ENCODE measurements at regions not wholly inside any gene's neighbourhood (a gene's known extent, or its start where the extent isn't known, plus 50 kb on each side); places are given as distances from the start of the nearest gene placed in this dataset.

DNA sequence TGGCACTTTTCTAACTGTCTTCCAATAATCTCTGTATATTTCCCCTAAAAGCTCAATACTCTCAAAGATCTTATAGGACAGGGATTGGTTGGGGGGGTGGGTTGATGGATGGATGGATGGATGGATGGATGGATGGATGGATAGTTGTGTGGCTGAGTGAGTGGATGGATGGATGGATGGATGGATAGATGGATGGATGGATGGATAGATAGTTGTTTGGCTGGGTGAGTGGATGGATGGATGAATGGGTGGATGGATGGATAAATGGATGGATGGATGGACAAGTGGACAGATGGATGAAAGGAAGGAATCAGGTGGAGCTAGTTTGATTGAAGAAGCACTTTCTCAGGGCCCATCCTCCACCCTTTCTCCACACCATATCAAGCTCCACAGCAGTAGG is 388.8 kb downstream of the CDC5L start:
- no peak for DNase-seq (ENCODE audit: low spot score in 2 of 2)
- no peak for TF ChIP-seq EP300 (IDR thresholded peaks at IDR 0.05)
- no peak for TF ChIP-seq POLR2A (IDR thresholded peaks at IDR 0.05)
- no peak for TF ChIP-seq POLR2AphosphoS5 (IDR thresholded peaks at IDR 0.05)
- TF ChIP-seq, protein P1, sequence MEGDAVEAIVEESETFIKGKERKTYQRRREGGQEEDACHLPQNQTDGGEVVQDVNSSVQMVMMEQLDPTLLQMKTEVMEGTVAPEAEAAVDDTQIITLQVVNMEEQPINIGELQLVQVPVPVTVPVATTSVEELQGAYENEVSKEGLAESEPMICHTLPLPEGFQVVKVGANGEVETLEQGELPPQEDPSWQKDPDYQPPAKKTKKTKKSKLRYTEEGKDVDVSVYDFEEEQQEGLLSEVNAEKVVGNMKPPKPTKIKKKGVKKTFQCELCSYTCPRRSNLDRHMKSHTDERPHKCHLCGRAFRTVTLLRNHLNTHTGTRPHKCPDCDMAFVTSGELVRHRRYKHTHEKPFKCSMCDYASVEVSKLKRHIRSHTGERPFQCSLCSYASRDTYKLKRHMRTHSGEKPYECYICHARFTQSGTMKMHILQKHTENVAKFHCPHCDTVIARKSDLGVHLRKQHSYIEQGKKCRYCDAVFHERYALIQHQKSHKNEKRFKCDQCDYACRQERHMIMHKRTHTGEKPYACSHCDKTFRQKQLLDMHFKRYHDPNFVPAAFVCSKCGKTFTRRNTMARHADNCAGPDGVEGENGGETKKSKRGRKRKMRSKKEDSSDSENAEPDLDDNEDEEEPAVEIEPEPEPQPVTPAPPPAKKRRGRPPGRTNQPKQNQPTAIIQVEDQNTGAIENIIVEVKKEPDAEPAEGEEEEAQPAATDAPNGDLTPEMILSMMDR (IDR thresholded peaks at IDR 0.05), result no peak
- Histone ChIP-seq H3K27me3 (no peaks in the 10 kb centered on the region), H3K27ac (no peak overlapping the region), H3K4me3 (no peak overlapping the region), H3K9me3 (no peaks in the 10 kb centered on the region), H3K36me3 (no peaks in the 10 kb centered on the region), H3K4me1 (no peaks in the 10 kb centered on the region)

DNA sequence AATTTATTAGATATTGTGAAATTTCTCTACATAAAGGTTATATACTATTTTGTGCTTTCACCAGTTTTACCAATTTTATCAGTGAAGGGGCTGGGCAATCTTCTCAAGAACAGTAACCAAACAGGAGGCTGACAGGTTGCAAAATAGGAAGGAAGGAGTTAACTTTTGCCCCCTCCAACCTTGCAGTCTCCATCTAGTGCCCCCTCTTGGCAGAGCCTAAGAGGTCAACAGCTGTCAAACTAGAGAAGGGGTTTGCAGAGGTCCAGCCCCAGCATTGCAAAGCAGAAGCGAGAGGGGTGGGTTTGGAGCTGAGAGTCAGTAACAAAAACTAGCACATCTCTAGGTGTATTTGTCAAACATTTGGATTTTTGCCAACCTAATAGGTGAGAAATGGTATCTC is 391.0 kb downstream of the CDC5L start:
- H3K4me3 ChIP-seq, result no peak overlapping the region
- WGBS, result 100% methylated on average over 1 of the region's 1 CpG

More for the DNA sequence above, 391.0 kb downstream of the CDC5L start:
- DNase-seq (ENCODE audit: low spot score in 2 of 2), result no peak
- Histone ChIP-seq H3K27ac (no peak overlapping the region), H3K36me3 (no peaks in the 10 kb centered on the region), H3K27me3 (no peaks in the 10 kb centered on the region), H3K9me3 (no peaks in the 10 kb centered on the region), H3K4me1 (no peaks in the 10 kb centered on the region)
- TF ChIP-seq POLR2A (IDR thresholded peaks at IDR 0.05), result no peak
- TF ChIP-seq, protein P1 (IDR thresholded peaks at IDR 0.05), result no peak
- TF ChIP-seq EP300 (IDR thresholded peaks at IDR 0.05), result no peak
- no peak for TF ChIP-seq POLR2AphosphoS5 (IDR thresholded peaks at IDR 0.05)

Measured in suprapubic skin (tissue), 4 donors.